Activated naive CD4-positive, alpha-beta T cell treated with anti-CD3 and anti-CD28 coated beads, Interleukin-2, amount 50 U/mL, for 24 hours (primary cell): ENCODE measurements at regions not wholly inside any gene's neighbourhood (a gene's known extent, or its start where the extent isn't known, plus 50 kb on each side); places are given as distances from the start of the nearest gene placed in this dataset.

Experiments
- H3K27ac Mint-ChIP-seq: one replicate; pipeline ENCODE4 v1.8.0; 2021; ENCODE audit warnings: mild to moderate bottlenecking, mixed read lengths
- H3K27me3 Mint-ChIP-seq: one replicate; pipeline ENCODE4 v1.8.0; 2021; ENCODE audit warnings: mixed read lengths
- H3K36me3 Mint-ChIP-seq: one replicate; pipeline ENCODE4 v1.8.0; 2021; ENCODE audit warnings: mixed read lengths
- H3K4me1 Mint-ChIP-seq: one replicate; pipeline ENCODE4 v1.8.0; 2021; ENCODE audit warnings: mixed read lengths
- H3K4me3 Mint-ChIP-seq: one replicate; pipeline ENCODE4 v1.8.0; 2021; ENCODE audit warnings: mild to moderate bottlenecking, mixed read lengths
- H3K9me3 Mint-ChIP-seq: one replicate; pipeline ENCODE4 v1.8.0; 2021; ENCODE audit warnings: mixed read lengths

DNA sequence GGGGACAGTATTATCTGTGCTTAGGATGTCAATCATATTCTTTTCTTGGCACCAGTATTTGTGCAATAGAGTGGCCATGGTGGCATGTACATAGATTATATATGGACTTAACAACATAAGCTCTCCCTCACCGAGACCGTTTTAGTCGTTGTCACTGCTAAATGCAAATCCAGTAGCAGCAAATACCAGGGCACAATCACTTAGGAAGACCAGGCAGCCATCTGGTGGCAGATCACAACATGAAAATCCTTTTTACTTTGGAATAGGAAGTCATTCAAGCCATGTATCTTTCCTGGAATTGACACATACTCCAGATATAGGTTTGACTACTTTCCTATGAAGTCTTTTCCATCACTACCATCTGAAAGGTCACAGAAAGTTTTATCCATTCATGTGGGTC, 53.2 kb upstream of the C1orf87 start:
- Mint-ChIP-seq H3K27me3 (peaks cover 2% of the 10 kb centered on the region), H3K4me1 (no peaks in the 10 kb centered on the region), H3K36me3 (no peaks in the 10 kb centered on the region), H3K27ac (no peak overlapping the region), H3K9me3 (no peaks in the 10 kb centered on the region), H3K4me3 (no peak overlapping the region)
